ENCODE measurements at regions not wholly inside any gene's neighbourhood (a gene's known extent, or its start where the extent isn't known, plus 50 kb on each side); places are given as distances from the start of the nearest gene placed in this dataset.

GRCh38 chr14:98614741-98615140 lies 657.3 kb downstream of the BCL11B start:
- DNase-seq: no peak

GRCh38 chr14:98622208-98623051 lies 649.6 kb downstream of the BCL11B start:
- no peak for DNase-seq

- no peak for DNase-seq
These were observed 648.1 kb downstream of the BCL11B start for GRCh38 chr14:98623788-98624415.

- peak; percentile 98 for DNase-seq
These were observed 638.6 kb downstream of the BCL11B start for GRCh38 chr14:98633380-98633779.

GRCh38 chr14:98634043-98634820 lies 637.8 kb downstream of the BCL11B start:
- peak; percentile 18 for DNase-seq

GRCh38 chr14:98638366-98638765 lies 633.6 kb downstream of the BCL11B start:
- no peak for DNase-seq

GRCh38 chr14:98647754-98648153 lies 624.2 kb downstream of the BCL11B start:
- DNase-seq: no peak

- no peak for DNase-seq
These were observed 621.0 kb downstream of the BCL11B start for GRCh38 chr14:98651037-98651436.

- no peak for DNase-seq
These were observed 607.0 kb downstream of the BCL11B start for GRCh38 chr14:98665007-98665406.

- no peak for DNase-seq
These were observed 605.5 kb downstream of the BCL11B start for GRCh38 chr14:98666545-98666944.

- no peak for DNase-seq
These were observed 590.0 kb downstream of the BCL11B start for GRCh38 chr14:98682033-98682432.

- DNase-seq: no peak
These were observed 589.3 kb downstream of the BCL11B start for GRCh38 chr14:98682726-98683125.

GRCh38 chr14:98684468-98684867 lies 587.5 kb downstream of the BCL11B start:
- DNase-seq: no peak

GRCh38 chr14:98685725-98686124 lies 586.3 kb downstream of the BCL11B start:
- DNase-seq: no peak

- no peak for DNase-seq
These were observed 583.6 kb downstream of the BCL11B start for GRCh38 chr14:98688446-98688845.

- no peak for DNase-seq
These were observed 582.0 kb downstream of the BCL11B start for GRCh38 chr14:98689951-98690350.

- DNase-seq: no peak
These were observed 579.2 kb downstream of the BCL11B start for GRCh38 chr14:98692832-98693231.

- no peak for DNase-seq
These were observed 577.5 kb downstream of the BCL11B start for GRCh38 chr14:98694541-98694940.

GRCh38 chr14:98695809-98696208 lies 576.2 kb downstream of the BCL11B start:
- DNase-seq: no peak

GRCh38 chr14:98698341-98698740 lies 573.7 kb downstream of the BCL11B start:
- DNase-seq: no peak

- no peak for DNase-seq
These were observed 571.2 kb downstream of the BCL11B start for GRCh38 chr14:98700748-98701147.

GRCh38 chr14:98701377-98701776 lies 570.6 kb downstream of the BCL11B start:
- no peak for DNase-seq

- DNase-seq: peak; percentile 50
These were observed 567.6 kb downstream of the BCL11B start for GRCh38 chr14:98704441-98704840.

GRCh38 chr14:98705871-98706300 lies 566.1 kb downstream of the BCL11B start:
- DNase-seq: no peak

Data from COR-L47 (cell line).